M059J (cell line): ENCODE measurements at regions not wholly inside any gene's neighbourhood (a gene's known extent, or its start where the extent isn't known, plus 50 kb on each side); places are given as distances from the start of the nearest gene placed in this dataset.

Experiments
- DNase-seq: peaks from one replicate; pipeline ENCODE4 v3.0.0-alpha.2; 2012; ENCODE audit warnings: low read depth

- DNase-seq: no peak
These were observed 80.7 kb downstream of the TET3 start for GRCh38 chr2:74065456-74065855.

- DNase-seq: no peak
These were observed 81.1 kb downstream of the BOLA3 start for GRCh38 chr2:74066491-74067203.

GRCh38 chr2:74067221-74067747 lies 80.4 kb downstream of the BOLA3 start:
- DNase-seq: no peak

GRCh38 chr2:74070991-74071390 lies 76.7 kb downstream of the BOLA3 start:
- no peak for DNase-seq

- DNase-seq: no peak
These were observed 76.3 kb downstream of the BOLA3 start for GRCh38 chr2:74071426-74071825.

GRCh38 chr2:74072565-74072964 lies 75.1 kb downstream of the BOLA3 start:
- no peak for DNase-seq

GRCh38 chr2:74074487-74074886 lies 73.2 kb downstream of the BOLA3 start:
- DNase-seq: no peak

GRCh38 chr2:74076074-74076470 lies 71.6 kb downstream of the BOLA3 start:
- no peak for DNase-seq

- DNase-seq: no peak
These were observed 70.1 kb downstream of the BOLA3 start for GRCh38 chr2:74077636-74078035.

GRCh38 chr2:74078466-74078865 lies 69.2 kb downstream of the BOLA3 start:
- no peak for DNase-seq

- DNase-seq: no peak
These were observed 68.0 kb downstream of the BOLA3 start for GRCh38 chr2:74079522-74080341.

- DNase-seq: no peak
These were observed 67.4 kb downstream of the BOLA3 start for GRCh38 chr2:74080346-74080745.

GRCh38 chr2:74081030-74081762 lies 66.5 kb downstream of the BOLA3 start:
- DNase-seq: no peak

- DNase-seq: no peak
These were observed 66.0 kb downstream of the BOLA3 start for GRCh38 chr2:74081763-74082110.

- no peak for DNase-seq
These were observed 64.0 kb downstream of the BOLA3 start for GRCh38 chr2:74083750-74084149.
